ENCODE measurements at regions not wholly inside any gene's neighbourhood (a gene's known extent, or its start where the extent isn't known, plus 50 kb on each side); places are given as distances from the start of the nearest gene placed in this dataset.
A peak's percentile ranks its signal among the peaks of the same experiment; 100 is the strongest.
"Not testable (repeated sequence)": the region's sequence is repeated elsewhere in the genome, so short reads cannot be mapped to it uniquely, and the experiment has no call there.

DNA sequence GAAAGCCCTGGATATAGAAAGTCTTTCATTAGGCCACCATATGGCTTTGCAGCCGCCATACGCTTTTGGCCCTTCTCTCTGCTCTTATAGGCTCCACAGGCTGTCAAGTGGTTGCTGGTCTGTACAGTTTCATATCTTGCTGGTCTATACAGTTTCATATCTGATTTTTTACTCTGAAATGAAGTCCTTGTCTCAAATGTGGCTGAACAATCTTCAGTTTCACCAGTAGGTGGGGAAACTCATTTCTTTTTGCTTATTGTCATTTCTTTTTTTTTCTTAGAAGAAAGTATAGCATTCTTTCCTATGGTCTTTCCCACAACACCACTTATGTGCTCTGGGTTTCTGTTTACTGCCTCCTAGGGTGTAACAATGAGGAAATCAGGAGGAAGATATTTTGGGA, 771.4 kb upstream of the MMS22L start:
- no peaks in the 10 kb centered on the region for H3K4me1 ChIP-seq (ENCODE audit: control insufficient read depth, insufficient read depth, low read length)
- no peak overlapping the region for H3K27ac Mint-ChIP-seq
- TF ChIP-seq, protein P1, sequence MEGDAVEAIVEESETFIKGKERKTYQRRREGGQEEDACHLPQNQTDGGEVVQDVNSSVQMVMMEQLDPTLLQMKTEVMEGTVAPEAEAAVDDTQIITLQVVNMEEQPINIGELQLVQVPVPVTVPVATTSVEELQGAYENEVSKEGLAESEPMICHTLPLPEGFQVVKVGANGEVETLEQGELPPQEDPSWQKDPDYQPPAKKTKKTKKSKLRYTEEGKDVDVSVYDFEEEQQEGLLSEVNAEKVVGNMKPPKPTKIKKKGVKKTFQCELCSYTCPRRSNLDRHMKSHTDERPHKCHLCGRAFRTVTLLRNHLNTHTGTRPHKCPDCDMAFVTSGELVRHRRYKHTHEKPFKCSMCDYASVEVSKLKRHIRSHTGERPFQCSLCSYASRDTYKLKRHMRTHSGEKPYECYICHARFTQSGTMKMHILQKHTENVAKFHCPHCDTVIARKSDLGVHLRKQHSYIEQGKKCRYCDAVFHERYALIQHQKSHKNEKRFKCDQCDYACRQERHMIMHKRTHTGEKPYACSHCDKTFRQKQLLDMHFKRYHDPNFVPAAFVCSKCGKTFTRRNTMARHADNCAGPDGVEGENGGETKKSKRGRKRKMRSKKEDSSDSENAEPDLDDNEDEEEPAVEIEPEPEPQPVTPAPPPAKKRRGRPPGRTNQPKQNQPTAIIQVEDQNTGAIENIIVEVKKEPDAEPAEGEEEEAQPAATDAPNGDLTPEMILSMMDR (conservative IDR thresholded peaks at IDR 0.05) = peak; percentile 71
- H3K36me3 ChIP-seq (ENCODE audit: control insufficient read depth, insufficient read depth, low read length) = no peaks in the 10 kb centered on the region
- no peaks in the 10 kb centered on the region for H3K27me3 Mint-ChIP-seq (ENCODE audit: insufficient read depth)
- H3K4me3 Mint-ChIP-seq = no peak overlapping the region
- no peak for DNase-seq
- H3K36me3 Mint-ChIP-seq (ENCODE audit: low read depth) = no peaks in the 10 kb centered on the region
- 82 to 93% methylated on average over 2 of the region's 2 CpGs for WGBS, 2 experiments (ENCODE audit: insufficient coverage in 1 of 2, insufficient read length in 1 of 2)
- H3K4me3 ChIP-seq (ENCODE audit: low read length) = no peak overlapping the region
- H3K27ac ChIP-seq (ENCODE audit: low read depth, low read length) = no peak overlapping the region
- H3K9me3 ChIP-seq (ENCODE audit: control insufficient read depth, low read length) = no peaks in the 10 kb centered on the region
- H3K9me3 Mint-ChIP-seq = no peaks in the 10 kb centered on the region
- peaks cover 8% of the 10 kb centered on the region for H3K4me1 Mint-ChIP-seq
- no peak overlapping the region for H3K9ac ChIP-seq (ENCODE audit: extremely low read depth, low read length, poor library complexity, severe bottlenecking)
- no peaks in the 10 kb centered on the region for H3K27me3 ChIP-seq (ENCODE audit: control insufficient read depth, insufficient read depth, low read length, poor library complexity, severe bottlenecking)

- no peak for DNase-seq
- Histone ChIP-seq H3K36me3 (ENCODE audit: control insufficient read depth, insufficient read depth, low read length) (no peaks in the 10 kb centered on the region), H3K27ac (ENCODE audit: low read depth, low read length) (peak overlapping the region; percentile 82), H3K4me3 (ENCODE audit: low read length) (no peak overlapping the region), H3K4me1 (ENCODE audit: control insufficient read depth, insufficient read depth, low read length) (no peaks in the 10 kb centered on the region), H3K9ac (ENCODE audit: extremely low read depth, low read length, poor library complexity, severe bottlenecking) (no peak overlapping the region), H3K9me3 (ENCODE audit: control insufficient read depth, low read length) (no peaks in the 10 kb centered on the region), H3K27me3 (ENCODE audit: control insufficient read depth, insufficient read depth, low read length, poor library complexity, severe bottlenecking) (no peaks in the 10 kb centered on the region)
- TF ChIP-seq, protein P1 (conservative IDR thresholded peaks at IDR 0.05) = no peak
- Mint-ChIP-seq H3K4me3 (no peak overlapping the region), H3K27me3 (ENCODE audit: insufficient read depth) (no peaks in the 10 kb centered on the region), H3K27ac (no peak overlapping the region), H3K36me3 (ENCODE audit: low read depth) (no peaks in the 10 kb centered on the region), H3K9me3 (no peaks in the 10 kb centered on the region), H3K4me1 (peaks cover 8% of the 10 kb centered on the region)
- WGBS, 2 experiments (ENCODE audit: insufficient coverage in 1 of 2, insufficient read length in 1 of 2) = 60 to 87% methylated on average over 2 to 5 of the region's 5 CpGs
Observed at GRCh38 chr6:98056955-98057354, 773.9 kb upstream of the MMS22L start.

GRCh38 chr6:98067375-98067774, 767.0 kb upstream of the POU3F2 start:
- no peak overlapping the region for H3K9ac ChIP-seq (ENCODE audit: extremely low read depth, low read length, poor library complexity, severe bottlenecking)

DNA sequence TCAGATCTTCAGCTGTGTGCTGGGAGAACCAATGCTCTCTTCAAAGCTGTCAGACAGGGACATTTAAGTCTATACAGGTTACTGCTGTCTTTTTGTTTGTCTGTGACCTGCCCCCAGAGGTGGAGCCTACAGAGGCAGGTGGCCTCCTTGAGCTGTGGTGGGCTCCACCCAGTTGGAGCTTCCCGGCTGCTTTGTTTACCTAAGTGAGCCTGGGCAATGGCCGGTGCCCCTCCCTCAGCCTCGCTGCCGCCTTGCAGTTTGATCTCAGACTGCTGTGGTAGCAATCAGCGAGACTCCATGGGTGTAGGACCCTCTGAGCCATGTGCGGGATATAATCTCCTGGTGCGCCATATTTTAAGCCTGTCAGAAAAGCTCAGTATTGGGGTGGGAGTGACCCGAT, 745.8 kb upstream of the POU3F2 start:
- 92 to 97% methylated on average over 5 to 8 of the region's 8 CpGs for WGBS, 2 experiments (ENCODE audit: insufficient coverage in 1 of 2, insufficient read length in 1 of 2)

More at GRCh38 chr6:98067375-98067774, 767.0 kb upstream of the POU3F2 start:
- no peaks in the 10 kb centered on the region for H3K4me1 Mint-ChIP-seq
- no peak overlapping the region for H3K27ac ChIP-seq (ENCODE audit: low read depth, low read length)
- no peaks in the 10 kb centered on the region for H3K27me3 Mint-ChIP-seq (ENCODE audit: insufficient read depth)
- no peaks in the 10 kb centered on the region for H3K4me1 ChIP-seq (ENCODE audit: control insufficient read depth, insufficient read depth, low read length)
- H3K9me3 ChIP-seq (ENCODE audit: control insufficient read depth, low read length) = no peaks in the 10 kb centered on the region
- no peak overlapping the region for H3K4me3 Mint-ChIP-seq
- DNase-seq = peak; percentile 47
- TF ChIP-seq, protein P1 (conservative IDR thresholded peaks at IDR 0.05) = no peak
- H3K9me3 Mint-ChIP-seq = no peaks in the 10 kb centered on the region
- no peaks in the 10 kb centered on the region for H3K36me3 ChIP-seq (ENCODE audit: control insufficient read depth, insufficient read depth, low read length)
- no peaks in the 10 kb centered on the region for H3K27me3 ChIP-seq (ENCODE audit: control insufficient read depth, insufficient read depth, low read length, poor library complexity, severe bottlenecking)
- no peak overlapping the region for H3K4me3 ChIP-seq (ENCODE audit: low read length)
- 58 to 80% methylated on average over 2 of the region's 2 CpGs for WGBS, 2 experiments (ENCODE audit: insufficient coverage in 1 of 2, insufficient read length in 1 of 2)
- no peaks in the 10 kb centered on the region for H3K36me3 Mint-ChIP-seq (ENCODE audit: low read depth)
- H3K27ac Mint-ChIP-seq = no peak overlapping the region

More for the DNA sequence above, 745.8 kb upstream of the POU3F2 start:
- not testable (repeated sequence) for H3K4me3 Mint-ChIP-seq; H3K27ac Mint-ChIP-seq; H3K9ac ChIP-seq (ENCODE audit: extremely low read depth, low read length, poor library complexity, severe bottlenecking); H3K9me3 ChIP-seq (ENCODE audit: control insufficient read depth, low read length); H3K36me3 Mint-ChIP-seq (ENCODE audit: low read depth); H3K4me1 ChIP-seq (ENCODE audit: control insufficient read depth, insufficient read depth, low read length); H3K27ac ChIP-seq (ENCODE audit: low read depth, low read length); H3K27me3 ChIP-seq (ENCODE audit: control insufficient read depth, insufficient read depth, low read length, poor library complexity, severe bottlenecking); H3K4me3 ChIP-seq (ENCODE audit: low read length); H3K27me3 Mint-ChIP-seq (ENCODE audit: insufficient read depth); H3K36me3 ChIP-seq (ENCODE audit: control insufficient read depth, insufficient read depth, low read length); DNase-seq; H3K4me1 Mint-ChIP-seq
- H3K9me3 Mint-ChIP-seq = peaks cover 29% of the 10 kb centered on the region
